T-helper 1 cell treated with Interleukin-12 subunit alpha and Interleukin-12 subunit beta and Interleukin-4 antibody, amounts not matched to agents 30 μg/mL and 1 μg/mL, for 36 hours (primary cell): ENCODE measurements at regions not wholly inside any gene's neighbourhood (a gene's known extent, or its start where the extent isn't known, plus 50 kb on each side); places are given as distances from the start of the nearest gene placed in this dataset.

Source experiments
- H3K27ac Mint-ChIP-seq: one replicate; pipeline ENCODE4 v1.8.0; 2021; ENCODE audit warnings: mild to moderate bottlenecking, mixed read lengths
- H3K27me3 Mint-ChIP-seq: one replicate; pipeline ENCODE4 v1.8.0; 2021; ENCODE audit warnings: low read depth, mixed read lengths
- H3K36me3 Mint-ChIP-seq: one replicate; pipeline ENCODE4 v1.8.0; 2021; ENCODE audit warnings: low read depth, mixed read lengths
- H3K4me1 Mint-ChIP-seq: one replicate; pipeline ENCODE4 v1.8.0; 2021; ENCODE audit warnings: low read depth, mixed read lengths
- H3K4me3 Mint-ChIP-seq: one replicate; pipeline ENCODE4 v1.8.0; 2021; ENCODE audit warnings: mild to moderate bottlenecking, moderate library complexity, mixed read lengths
- H3K9me3 Mint-ChIP-seq: one replicate; pipeline ENCODE4 v1.8.0; 2021; ENCODE audit warnings: mixed read lengths

DNA sequence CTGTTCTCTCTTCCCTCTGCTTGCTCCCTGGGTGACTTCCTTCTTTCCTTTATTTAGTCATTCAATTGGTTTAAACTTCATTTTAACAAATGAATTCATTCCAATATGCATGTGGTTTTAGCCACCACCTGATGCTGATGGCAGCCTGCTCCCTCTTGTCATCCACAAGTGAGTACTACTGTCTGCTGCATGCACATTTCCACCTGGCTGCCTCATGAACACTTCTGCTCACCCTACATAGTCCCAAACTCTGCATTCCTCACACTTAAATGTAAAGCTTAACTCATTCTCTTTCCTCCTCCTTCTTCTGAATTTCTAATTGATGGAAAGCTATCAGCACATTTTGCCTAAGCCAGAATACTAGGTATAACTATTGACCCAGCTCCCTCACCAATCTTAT lies 184.7 kb upstream of the ZNF462 start:
- Mint-ChIP-seq H3K27ac (no peak overlapping the region), H3K4me1 (no peaks in the 10 kb centered on the region), H3K27me3 (no peaks in the 10 kb centered on the region), H3K4me3 (no peak overlapping the region), H3K36me3 (no peaks in the 10 kb centered on the region), H3K9me3 (no peaks in the 10 kb centered on the region)

DNA sequence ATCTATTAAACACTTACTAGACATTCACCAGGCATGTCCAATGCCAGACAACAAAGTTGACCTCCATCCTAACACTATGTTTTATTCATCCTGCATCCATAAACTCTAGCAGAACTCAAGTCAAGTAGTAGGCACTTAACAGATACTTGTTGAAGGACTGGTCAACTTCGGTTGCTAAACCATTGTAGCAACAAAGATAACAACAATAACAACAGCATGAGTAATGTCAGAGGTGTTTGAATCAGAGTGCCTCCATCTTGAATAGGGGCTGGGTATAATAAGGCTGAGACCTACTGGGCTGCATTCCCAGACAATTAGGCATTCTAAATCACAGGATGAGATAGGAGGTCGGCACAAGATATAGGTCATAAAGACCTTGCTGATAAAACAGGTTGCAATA lies 180.5 kb upstream of the ZNF462 start:
- H3K36me3 Mint-ChIP-seq: no peaks in the 10 kb centered on the region
- H3K4me3 Mint-ChIP-seq: no peak overlapping the region
- H3K9me3 Mint-ChIP-seq: no peaks in the 10 kb centered on the region
- no peaks in the 10 kb centered on the region for H3K27me3 Mint-ChIP-seq
- H3K27ac Mint-ChIP-seq: no peak overlapping the region
- no peaks in the 10 kb centered on the region for H3K4me1 Mint-ChIP-seq

DNA sequence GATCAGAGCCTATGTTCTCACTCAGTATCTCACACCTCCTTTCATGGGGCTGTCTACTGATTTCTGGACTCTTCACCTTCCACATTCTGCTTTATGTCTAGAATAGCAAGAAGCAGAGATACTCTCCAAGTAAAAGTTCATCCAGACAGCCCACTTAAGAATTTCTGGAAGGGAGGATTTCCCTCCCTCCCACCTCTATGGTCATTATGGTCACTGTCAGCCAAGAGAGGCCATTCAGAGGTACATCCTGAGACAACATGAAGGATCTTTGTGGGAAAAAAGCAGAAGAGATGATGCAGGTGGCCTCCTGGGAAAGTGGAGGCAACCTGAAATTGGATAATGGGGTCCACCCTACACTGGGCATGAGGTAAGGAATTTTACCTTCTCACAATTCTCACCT lies 179.5 kb upstream of the ZNF462 start:
- no peaks in the 10 kb centered on the region for H3K36me3 Mint-ChIP-seq
- H3K4me3 Mint-ChIP-seq: no peak overlapping the region
- no peaks in the 10 kb centered on the region for H3K4me1 Mint-ChIP-seq
- no peaks in the 10 kb centered on the region for H3K9me3 Mint-ChIP-seq
- H3K27ac Mint-ChIP-seq: no peak overlapping the region
- H3K27me3 Mint-ChIP-seq: no peaks in the 10 kb centered on the region

DNA sequence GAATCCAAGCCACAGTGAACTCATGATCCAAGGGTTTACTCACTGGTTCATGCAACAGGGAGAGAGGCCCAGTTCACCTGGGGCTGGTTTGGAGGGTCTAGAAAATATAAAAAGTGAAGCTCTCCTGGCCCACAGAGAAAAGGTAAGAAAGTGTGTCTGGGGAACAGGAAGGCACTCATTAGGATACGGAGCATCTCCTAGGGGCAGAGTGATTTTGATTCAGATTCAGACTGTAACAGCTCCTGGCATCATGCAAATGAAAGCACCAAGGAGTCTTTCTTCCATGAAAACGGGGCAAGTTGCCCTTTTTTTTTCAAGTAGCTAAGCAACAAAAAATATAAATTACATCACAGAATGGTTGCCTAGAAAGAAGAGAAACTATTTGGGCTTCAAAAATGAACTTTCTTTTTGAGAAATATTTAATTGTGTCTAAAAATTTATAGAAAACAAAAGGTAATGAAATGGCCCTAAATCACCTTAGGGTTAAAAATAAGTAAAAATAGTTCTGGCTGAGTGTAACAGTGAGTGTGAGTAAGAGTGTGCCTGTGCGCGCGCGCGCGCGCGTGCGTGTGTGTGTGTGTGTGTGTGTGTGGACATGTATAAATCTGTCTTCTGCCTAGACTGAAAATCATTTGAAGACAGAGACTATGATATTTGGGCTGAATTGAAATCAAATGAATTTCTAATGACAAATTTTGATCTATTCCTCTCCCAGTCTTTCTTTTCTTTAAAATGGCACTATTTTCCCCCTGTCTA lies 177.8 kb upstream of the ZNF462 start:
- no peaks in the 10 kb centered on the region for H3K9me3 Mint-ChIP-seq
- H3K4me3 Mint-ChIP-seq: no peak overlapping the region
- no peak overlapping the region for H3K27ac Mint-ChIP-seq
- H3K27me3 Mint-ChIP-seq: no peaks in the 10 kb centered on the region
- H3K36me3 Mint-ChIP-seq: no peaks in the 10 kb centered on the region
- H3K4me1 Mint-ChIP-seq: no peaks in the 10 kb centered on the region

DNA sequence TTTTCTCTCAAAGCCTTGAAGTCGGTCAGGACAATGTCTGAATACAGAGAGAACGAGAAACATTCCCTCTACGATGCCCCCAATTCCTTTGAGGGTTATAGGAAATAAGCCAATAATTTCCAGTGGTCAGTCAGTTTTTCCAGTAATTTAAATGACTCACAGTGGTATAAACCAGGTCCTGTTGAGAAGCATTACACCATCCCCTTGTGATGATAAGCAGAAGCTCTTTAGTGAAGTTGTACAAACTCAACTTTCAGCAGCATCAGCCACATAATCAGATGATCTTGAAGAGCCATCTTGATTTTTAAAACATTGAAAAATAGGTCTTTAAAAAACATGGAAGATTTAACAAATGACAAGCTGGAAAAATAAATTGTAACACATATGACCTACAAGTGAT lies 173.9 kb upstream of the ZNF462 start:
- no peak overlapping the region for H3K27ac Mint-ChIP-seq
- no peak overlapping the region for H3K4me3 Mint-ChIP-seq
- no peaks in the 10 kb centered on the region for H3K4me1 Mint-ChIP-seq
- no peaks in the 10 kb centered on the region for H3K27me3 Mint-ChIP-seq
- H3K36me3 Mint-ChIP-seq: no peaks in the 10 kb centered on the region
- H3K9me3 Mint-ChIP-seq: peaks cover 5% of the 10 kb centered on the region

DNA sequence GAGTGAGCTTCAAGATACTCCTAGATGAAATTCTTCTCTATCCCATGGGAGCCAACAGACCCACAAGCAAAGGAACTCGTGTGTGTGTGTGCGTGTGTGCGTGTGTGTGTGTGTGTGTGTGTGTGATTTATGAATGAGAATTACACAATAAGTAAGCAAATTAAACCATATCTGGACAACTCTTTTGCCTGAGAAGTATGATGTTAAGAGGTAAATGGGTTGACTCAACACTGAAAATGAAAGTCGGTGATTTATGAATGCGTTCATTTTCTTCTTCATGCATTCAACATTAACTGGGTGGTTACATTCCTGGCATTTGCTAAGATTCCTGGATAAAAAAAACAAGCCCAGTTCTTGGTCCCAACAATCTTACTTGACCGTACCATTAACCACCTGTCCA lies 171.3 kb upstream of the ZNF462 start:
- H3K36me3 Mint-ChIP-seq: no peaks in the 10 kb centered on the region

DNA sequence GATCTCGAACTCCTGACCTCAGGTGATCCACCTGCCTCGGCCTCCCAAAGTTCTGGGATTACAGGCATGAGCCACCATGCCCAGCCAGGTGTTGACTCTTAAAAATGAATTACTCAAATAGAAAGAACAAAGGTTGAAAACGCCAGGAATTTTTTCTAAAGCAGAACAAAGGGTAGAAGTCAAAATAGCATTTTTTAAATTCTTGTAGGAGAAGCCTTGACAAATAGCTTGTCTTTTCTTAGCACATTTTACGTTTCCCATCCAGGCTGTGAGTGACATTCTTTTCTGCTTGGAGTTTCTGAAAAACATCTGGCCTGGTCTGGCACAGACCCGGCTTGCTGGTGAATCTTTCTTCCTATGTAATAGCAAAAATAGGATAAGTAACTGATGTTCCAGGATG lies 169.4 kb upstream of the ZNF462 start:
- H3K36me3 Mint-ChIP-seq: no peaks in the 10 kb centered on the region

More for the DNA sequence above, 171.3 kb upstream of the ZNF462 start:
- no peaks in the 10 kb centered on the region for H3K27me3 Mint-ChIP-seq
- H3K27ac Mint-ChIP-seq: no peak overlapping the region
- no peaks in the 10 kb centered on the region for H3K4me1 Mint-ChIP-seq
- peaks cover 5% of the 10 kb centered on the region for H3K9me3 Mint-ChIP-seq
- no peak overlapping the region for H3K4me3 Mint-ChIP-seq

DNA sequence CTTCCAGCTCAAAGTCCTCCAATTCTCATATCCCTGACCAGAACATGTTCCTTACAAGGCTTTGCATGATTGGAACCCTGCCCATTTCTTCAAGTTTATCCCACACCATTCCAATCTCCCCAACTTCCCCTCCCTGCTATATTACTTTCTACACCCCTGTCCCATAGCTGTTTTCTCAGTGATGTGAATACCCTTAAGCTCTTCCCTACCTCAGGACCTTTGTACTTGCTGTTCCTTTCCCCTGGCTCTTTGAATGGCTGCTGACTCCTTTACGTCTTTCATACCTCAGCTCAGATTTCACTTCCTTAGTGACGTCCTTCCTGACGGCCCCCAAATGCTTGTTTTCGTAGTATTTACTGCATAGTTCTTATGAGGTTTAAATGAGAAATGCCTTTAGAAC lies 166.2 kb upstream of the ZNF462 start:
- Mint-ChIP-seq H3K4me3 (no peak overlapping the region), H3K36me3 (no peaks in the 10 kb centered on the region), H3K27me3 (no peaks in the 10 kb centered on the region), H3K9me3 (peaks cover 5% of the 10 kb centered on the region), H3K4me1 (no peaks in the 10 kb centered on the region), H3K27ac (no peak overlapping the region)

More for the DNA sequence above, 169.4 kb upstream of the ZNF462 start:
- Mint-ChIP-seq H3K4me3 (no peak overlapping the region), H3K27ac (no peak overlapping the region), H3K27me3 (no peaks in the 10 kb centered on the region), H3K9me3 (peaks cover 5% of the 10 kb centered on the region), H3K4me1 (no peaks in the 10 kb centered on the region)

DNA sequence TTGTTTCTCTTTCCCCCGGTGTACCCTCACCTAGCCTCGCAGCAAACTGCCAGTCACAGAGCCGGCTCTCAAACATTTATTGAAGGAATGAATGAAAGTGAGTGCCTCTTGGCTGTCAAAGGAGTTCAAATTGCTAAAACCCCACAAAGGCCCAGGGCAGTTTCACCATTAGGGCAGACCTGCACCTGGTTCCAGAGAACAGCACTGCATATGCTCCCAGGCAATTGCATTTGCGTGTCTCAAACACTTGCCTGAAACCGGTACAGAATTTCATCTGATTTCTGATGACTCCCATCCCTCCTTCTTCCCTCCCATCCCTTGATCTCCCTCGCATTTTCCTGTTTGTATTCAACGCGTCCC lies 165.6 kb upstream of the ZNF462 start:
- no peaks in the 10 kb centered on the region for H3K27me3 Mint-ChIP-seq
- H3K4me3 Mint-ChIP-seq: no peak overlapping the region
- peaks cover 6% of the 10 kb centered on the region for H3K9me3 Mint-ChIP-seq
- H3K36me3 Mint-ChIP-seq: no peaks in the 10 kb centered on the region
- no peaks in the 10 kb centered on the region for H3K4me1 Mint-ChIP-seq
- H3K27ac Mint-ChIP-seq: no peak overlapping the region

DNA sequence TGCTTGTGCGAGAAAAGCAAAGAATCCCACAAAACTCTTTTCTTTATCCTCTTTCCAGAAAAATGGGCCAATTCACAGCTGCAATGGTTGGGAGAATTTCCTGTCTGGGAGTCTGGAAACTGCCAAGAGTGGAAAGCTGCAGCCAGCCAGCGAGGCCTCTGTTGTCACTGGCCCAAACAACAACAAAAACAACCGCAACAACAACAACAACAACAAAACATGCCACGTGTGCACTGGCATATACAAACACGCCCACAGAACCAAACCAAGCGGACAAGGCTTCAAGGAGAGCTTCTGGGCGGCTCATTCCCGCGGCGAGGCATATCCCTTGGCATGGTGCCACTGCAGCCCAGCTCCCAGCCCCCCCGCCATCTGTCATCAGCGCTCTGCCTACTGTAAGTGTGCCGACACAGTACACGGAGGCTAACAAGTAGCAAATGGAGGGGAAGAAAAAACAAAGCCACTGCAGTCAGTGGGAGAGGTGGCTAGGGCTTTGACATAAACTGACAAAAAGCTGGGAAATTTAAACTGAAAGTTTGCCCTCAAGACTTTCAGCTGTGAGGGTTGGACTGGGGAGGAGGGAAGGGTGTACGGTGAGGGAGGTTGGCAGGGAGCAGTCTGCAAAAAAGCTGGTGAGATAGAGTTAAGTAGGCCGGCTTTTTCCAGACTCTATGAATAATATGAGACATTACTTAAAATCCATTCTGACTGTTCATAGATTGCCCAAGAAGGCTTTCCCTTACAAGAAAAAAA lies 165.0 kb upstream of the ZNF462 start:
- Mint-ChIP-seq H3K36me3 (no peaks in the 10 kb centered on the region), H3K4me3 (no peak overlapping the region), H3K9me3 (peaks cover 9% of the 10 kb centered on the region), H3K27me3 (no peaks in the 10 kb centered on the region), H3K27ac (no peak overlapping the region), H3K4me1 (no peaks in the 10 kb centered on the region)

DNA sequence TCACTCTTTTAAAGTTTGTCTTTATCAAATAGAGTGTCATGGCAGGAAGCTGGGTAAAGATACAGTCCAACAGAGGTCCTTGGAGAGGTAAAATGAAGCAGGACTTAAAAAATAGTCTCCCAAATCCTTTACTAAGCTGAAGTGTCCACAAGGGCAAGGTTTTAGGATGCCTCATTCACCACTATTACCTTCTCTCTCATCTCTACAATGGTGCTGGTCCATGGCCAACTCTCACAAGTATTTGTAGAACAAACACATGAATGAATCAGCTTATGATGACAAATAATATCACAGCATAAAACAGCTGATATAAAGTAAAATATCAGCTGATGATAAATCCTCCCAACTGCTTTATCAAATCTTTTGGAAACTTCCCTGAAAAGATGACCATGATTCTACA lies 162.3 kb upstream of the ZNF462 start:
- Mint-ChIP-seq H3K27me3 (no peaks in the 10 kb centered on the region), H3K4me3 (no peak overlapping the region)

DNA sequence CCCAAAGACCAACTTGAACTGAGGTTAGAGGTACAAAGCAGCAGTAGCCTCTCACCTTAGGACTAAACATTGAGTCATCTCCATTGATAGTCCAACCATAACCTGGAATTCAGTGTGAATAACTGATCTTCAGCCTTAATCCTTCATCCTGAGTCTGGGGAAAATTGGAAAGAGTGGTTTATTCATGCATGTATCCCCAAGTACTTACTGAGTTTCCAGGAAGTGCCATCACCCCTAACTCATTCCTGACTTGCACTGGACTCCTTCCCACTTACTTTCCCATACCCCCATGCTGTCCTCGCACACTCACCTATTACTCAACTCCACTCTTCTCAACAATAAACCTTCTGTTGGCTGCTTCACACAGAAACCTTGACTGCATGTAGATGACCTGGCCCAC lies 161.4 kb upstream of the ZNF462 start:
- H3K4me1 Mint-ChIP-seq: no peaks in the 10 kb centered on the region
- H3K36me3 Mint-ChIP-seq: no peaks in the 10 kb centered on the region
- no peak overlapping the region for H3K4me3 Mint-ChIP-seq
- no peaks in the 10 kb centered on the region for H3K27me3 Mint-ChIP-seq
- peaks cover 16% of the 10 kb centered on the region for H3K9me3 Mint-ChIP-seq
- H3K27ac Mint-ChIP-seq: no peak overlapping the region

More for the DNA sequence above, 162.3 kb upstream of the ZNF462 start:
- no peak overlapping the region for H3K27ac Mint-ChIP-seq
- no peaks in the 10 kb centered on the region for H3K36me3 Mint-ChIP-seq
- H3K9me3 Mint-ChIP-seq: peaks cover 12% of the 10 kb centered on the region
- no peaks in the 10 kb centered on the region for H3K4me1 Mint-ChIP-seq

DNA sequence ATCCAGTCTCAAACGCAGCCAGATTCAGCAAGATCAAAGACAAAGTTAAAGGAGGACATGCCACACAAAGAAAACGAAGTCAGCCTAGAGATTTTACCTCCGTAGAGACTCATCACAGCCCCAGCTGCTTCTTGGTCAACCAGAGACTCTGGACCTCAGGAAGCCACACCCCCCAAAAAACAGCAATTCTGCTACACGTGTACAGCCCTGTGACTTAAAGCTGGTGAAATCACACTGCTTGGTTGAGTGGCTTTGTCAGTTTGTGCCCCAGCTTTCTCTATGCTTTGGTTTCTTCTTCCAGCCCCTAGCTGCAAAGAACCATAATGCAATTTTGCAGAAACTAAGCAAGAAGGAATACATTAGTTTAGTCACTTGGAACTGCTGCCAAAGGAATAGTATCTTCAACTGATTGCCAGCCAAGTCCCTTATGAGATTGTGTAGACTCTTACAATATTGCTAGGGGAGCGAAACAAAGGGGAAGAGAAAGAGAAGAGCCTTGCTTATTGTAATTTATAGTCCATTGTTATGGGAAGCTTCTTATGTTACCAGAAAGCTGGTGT lies 158.8 kb upstream of the ZNF462 start:
- no peaks in the 10 kb centered on the region for H3K27me3 Mint-ChIP-seq
- H3K36me3 Mint-ChIP-seq: no peaks in the 10 kb centered on the region
- no peaks in the 10 kb centered on the region for H3K4me1 Mint-ChIP-seq
- H3K27ac Mint-ChIP-seq: no peak overlapping the region
- no peak overlapping the region for H3K4me3 Mint-ChIP-seq
- H3K9me3 Mint-ChIP-seq: peaks cover 20% of the 10 kb centered on the region

DNA sequence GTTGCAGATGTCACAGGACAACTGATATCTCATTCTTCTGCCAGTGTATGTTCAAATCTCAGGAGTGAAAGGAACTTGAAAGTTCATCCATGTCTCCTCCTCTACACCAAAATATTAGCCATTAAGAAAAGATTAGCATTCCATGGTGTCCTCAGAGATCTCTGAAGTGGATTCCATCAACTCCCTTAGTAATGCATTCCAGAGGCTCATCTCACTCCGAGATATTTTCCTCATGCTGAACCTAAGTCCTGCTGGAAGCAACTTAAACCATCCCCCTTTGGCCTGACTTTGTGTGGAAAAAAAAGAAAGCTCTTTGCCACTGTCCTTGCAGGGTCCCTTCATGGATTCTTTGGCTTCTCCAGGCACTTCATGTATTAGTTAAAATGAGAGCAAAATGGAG lies 155.7 kb upstream of the ZNF462 start:
- no peak overlapping the region for H3K4me3 Mint-ChIP-seq
- H3K4me1 Mint-ChIP-seq: no peaks in the 10 kb centered on the region
- H3K27ac Mint-ChIP-seq: no peak overlapping the region
- H3K36me3 Mint-ChIP-seq: no peaks in the 10 kb centered on the region
- peaks cover 13% of the 10 kb centered on the region for H3K9me3 Mint-ChIP-seq
- H3K27me3 Mint-ChIP-seq: no peaks in the 10 kb centered on the region
